HCT116 (cell line): ENCODE measurements at regions not wholly inside any gene's neighbourhood (a gene's known extent, or its start where the extent isn't known, plus 50 kb on each side); places are given as distances from the start of the nearest gene placed in this dataset.

Experiments
- ATAC-seq: fragments of 200-7000 bp; cut with Tn5 transposase; 2 replicates; pipeline ENCODE4 v1.9.1; 2020; ENCODE audit warnings: mild to moderate bottlenecking, moderate library complexity
- BruUV-seq: library from RNA; stranded (reverse); fragments of 400-500 nt; replicated peaks from 2 replicates; lab custom pipeline; 2021; lab: Mats Ljungman, UMichigan
- CTCF ChIA-PET: fragments of 300-600 bp; sonication (Branson Sonifier 250); formaldehyde crosslinking; loops from one replicate; lab custom pipeline; 2021; ENCODE audit warnings: antibody characterized with exemption; lab: Charles Lee
- POLR2A ChIA-PET: fragments of 300-600, 350-600 bp; sonication (Branson Sonifier 250); formaldehyde crosslinking; loops from one replicate; lab custom pipeline; 2021; ENCODE audit warnings: antibody characterized with exemption; lab: Charles Lee
- RAD21 ChIA-PET, 2 experiments: fragments of 300-600 bp; sonication (Branson Sonifier 250); formaldehyde crosslinking; loops; one replicate each; lab custom pipeline; 2023; ENCODE audit warnings: low total read pairs in 2 of 2; ENCODE audit not compliant: uncharacterized antibody in 2 of 2, unreplicated experiment in 2 of 2, low non-redundant PET in 1 of 2; lab: Charles Lee
- DNase-seq: peaks from one replicate; pipeline ENCODE4 v3.0.0-alpha.2; 2010; ENCODE audit warnings: low read depth, low spot score
- H2AFZ ChIP-seq: fragments of 200-600 bp; shearing (Covaris generic), sonication (generic); 2 replicates; pipeline ENCODE4 v1.6.1; 2017; ENCODE audit warnings: low read depth, mixed run types, mixed read lengths, antibody characterized with exemption, low read length; ENCODE audit not compliant: poor library complexity, severe bottlenecking
- H3K27ac ChIP-seq: 2 replicates; pipeline ENCODE4 v1.5.1; 2012; ENCODE audit warnings: low read depth, low read length
- H3K27me3 ChIP-seq: fragments of 200-600 bp; sonication (generic); 2 replicates; pipeline ENCODE4 v1.6.1; 2016; ENCODE audit warnings: mixed run types, low read length, mixed read lengths; ENCODE audit not compliant: insufficient read depth
- H3K36me3 ChIP-seq, 2 experiments: fragments of 200-500 bp in 1 of 2; fragments of 200-600 bp in 1 of 2; sonication (Bioruptor generic) in 1 of 2; sonication (generic) in 1 of 2; 2 replicates each; pipeline versions ENCODE4 v1.5.1 to v1.6.1; 2014 to 2016; ENCODE audit warnings: low read length in 2 of 2, inconsistent platforms in 1 of 2, mixed read lengths in 1 of 2, mixed run types in 1 of 2; ENCODE audit not compliant: insufficient read depth in 2 of 2, control insufficient read depth in 1 of 2
- H3K4me1 ChIP-seq, 2 experiments: fragments of 200-600 bp in 1 of 2; sonication (generic) in 1 of 2; 2 replicates each; pipeline versions ENCODE4 v1.5.1 to v1.6.1; 2012 to 2017; ENCODE audit warnings: low read length in 2 of 2, inconsistent platforms in 1 of 2, mild to moderate bottlenecking in 1 of 2, mixed read lengths in 1 of 2, mixed run types in 1 of 2, moderate library complexity in 1 of 2; ENCODE audit not compliant: insufficient read depth in 2 of 2, control insufficient read depth in 1 of 2
- H3K4me2 ChIP-seq: fragments of 200-600 bp; sonication (generic); 2 replicates; pipeline ENCODE4 v1.6.1; 2017; ENCODE audit warnings: mixed run types, low read length, mixed read lengths
- H3K4me3 ChIP-seq, 2 experiments: fragments of 200-600 bp in 1 of 2; sonication (generic) in 1 of 2; replicated peaks in 1 of 2; 2 replicates each; pipeline ENCODE4 v1.5.1; 2011 to 2016; ENCODE audit warnings: low read length in 2 of 2, control low read depth in 1 of 2, low read depth in 1 of 2, mild to moderate bottlenecking in 1 of 2, mixed read lengths in 1 of 2, mixed run types in 1 of 2
- H3K79me2 ChIP-seq: fragments of 200-600 bp; sonication (generic); 2 replicates; pipeline ENCODE4 v1.6.1; 2017; ENCODE audit warnings: mild to moderate bottlenecking, mixed run types, low read length, moderate library complexity, mixed read lengths; ENCODE audit not compliant: insufficient read depth
- H3K9ac ChIP-seq: fragments of 200-600 bp; sonication (generic); 2 replicates; pipeline ENCODE4 v1.6.1; 2016; ENCODE audit warnings: low read length, mixed read lengths
- H3K9me2 ChIP-seq: fragments of 200-600 bp; sonication (generic), shearing (Covaris generic); 2 replicates; pipeline ENCODE4 v1.6.1; 2017; ENCODE audit warnings: mixed run types, mild to moderate bottlenecking, moderate library complexity; ENCODE audit not compliant: insufficient read depth
- H3K9me3 ChIP-seq, 2 experiments: fragments of 200-500 bp in 1 of 2; fragments of 200-600 bp in 1 of 2; sonication (Bioruptor generic) in 1 of 2; sonication (generic) in 1 of 2; 2 replicates each; pipeline ENCODE4 v1.6.1; 2014 to 2017; ENCODE audit warnings: low read length in 2 of 2, mixed read lengths in 2 of 2, inconsistent platforms in 1 of 2, low read depth in 1 of 2, mild to moderate bottlenecking in 1 of 2, mixed run types in 1 of 2, moderate library complexity in 1 of 2; ENCODE audit not compliant: control insufficient read depth in 1 of 2, insufficient read depth in 1 of 2
- H4K20me1 ChIP-seq: fragments of 200-600 bp; sonication (generic), shearing (Covaris generic); 2 replicates; pipeline ENCODE4 v1.6.1; 2017; ENCODE audit warnings: mixed run types, mild to moderate bottlenecking, moderate library complexity; ENCODE audit not compliant: insufficient read depth
- CBX3 ChIP-seq: IDR thresholded peaks from 2 replicates; pipeline ENCODE4 v1.6.1; 2012; ENCODE audit warnings: low read depth
- CEBPB ChIP-seq: IDR thresholded peaks from 2 replicates; pipeline ENCODE4 v1.6.1; 2012; ENCODE audit warnings: low read depth
- CTCF ChIP-seq, 3 experiments: fragments of 200-600 bp in 1 of 3; sonication (generic) in 1 of 3; IDR thresholded peaks in 2 of 3; conservative IDR thresholded peaks in 1 of 3; 2 replicates each; pipeline ENCODE4 v1.5.1; 2012 to 2017; ENCODE audit warnings: low read depth in 2 of 3, low read length in 2 of 3, antibody characterized with exemption in 1 of 3, borderline replicate concordance in 1 of 3, control low read depth in 1 of 3, mild to moderate bottlenecking in 1 of 3, mixed read lengths in 1 of 3, mixed run types in 1 of 3, moderate library complexity in 1 of 3; ENCODE audit not compliant: insufficient read depth in 1 of 3
- EGR1 ChIP-seq: IDR thresholded peaks from 2 replicates; pipeline ENCODE4 v1.6.1; 2012; ENCODE audit warnings: low read depth
- ELF1 ChIP-seq: IDR thresholded peaks from 2 replicates; pipeline ENCODE4 v1.6.1; 2012; ENCODE audit warnings: low read depth, borderline replicate concordance
- FOSL1 ChIP-seq: IDR thresholded peaks from 2 replicates; pipeline ENCODE4 v1.6.1; 2012; ENCODE audit warnings: low read depth
- JUND ChIP-seq: IDR thresholded peaks from 2 replicates; pipeline ENCODE4 v1.6.1; 2012
- POLR2A ChIP-seq: IDR thresholded peaks from 2 replicates; pipeline ENCODE4 v1.7.0; 2011; ENCODE audit warnings: borderline replicate concordance; ENCODE audit not compliant: insufficient read depth, insufficient read length; ENCODE audit errors: extremely low read depth
- RAD21 ChIP-seq: IDR thresholded peaks from 2 replicates; pipeline ENCODE4 v1.6.1; 2012; ENCODE audit warnings: low read depth, mild to moderate bottlenecking
- SP1 ChIP-seq: IDR thresholded peaks from 2 replicates; pipeline ENCODE4 v1.6.1; 2012; ENCODE audit warnings: low read depth
- SRF ChIP-seq: IDR thresholded peaks from 2 replicates; pipeline ENCODE4 v1.6.1; 2012; ENCODE audit warnings: low read depth
- TCF7L2 ChIP-seq: IDR thresholded peaks from 2 replicates; pipeline ENCODE4 v1.7.0; 2011; ENCODE audit warnings: borderline replicate concordance, inconsistent platforms; ENCODE audit not compliant: insufficient read depth, insufficient read length; ENCODE audit errors: extremely low read depth
- ZBTB33 ChIP-seq: IDR thresholded peaks from 2 replicates; pipeline ENCODE4 v1.6.1; 2011; ENCODE audit warnings: mild to moderate bottlenecking, low read length, moderate library complexity; ENCODE audit not compliant: insufficient replicate concordance; ENCODE audit errors: extremely low read depth
- ZFX ChIP-seq: fragments of 450-650 bp; IDR thresholded peaks from 2 replicates; pipeline ENCODE4 v1.6.1; 2017
- ZNF274 ChIP-seq: fragments of 200-500 bp; sonication (Bioruptor generic); IDR thresholded peaks from 2 replicates; pipeline ENCODE4 v1.6.1; 2014; ENCODE audit warnings: mild to moderate bottlenecking, low read depth, low read length, inconsistent platforms
- intact Hi-C: fragments of 100-400 bp; cut with micrococcal nuclease; formaldehyde crosslinking; loops from 2 replicates; pipeline ENCODE4 v1.10.0; 2022
- TF ChIP-seq, protein P1 (sequence below): IDR thresholded peaks from 2 replicates; pipeline ENCODE4 v1.6.1; 2012

- RAD21 ChIA-PET, result no interaction called here
- POLR2A ChIA-PET, result no interaction called here
- Histone ChIP-seq H3K79me2 (no peaks in the 10 kb centered on the region), H3K36me3 (no peaks in the 10 kb centered on the region), H2AFZ (no peak overlapping the region), H3K4me1 (no peaks in the 10 kb centered on the region), H4K20me1 (no peaks in the 10 kb centered on the region), H3K9me3 (peaks cover 0 to 5% of the 10 kb centered on the region in 2 experiments; a peak in 2 of 4 replicates), H3K4me2 (no peak overlapping the region), H3K9ac (no peak overlapping the region), H3K9me2 (no peaks in the 10 kb centered on the region), H3K27me3 (no peaks in the 10 kb centered on the region), H3K27ac (no peak overlapping the region), H3K4me3 (no peak overlapping the region)
- DNase-seq, result no peak
- CTCF ChIA-PET, result no interaction called here
- ATAC-seq, result no peak
- intact Hi-C loops, result no loop called here
- no peak for TF ChIP-seq ZFX
- TF ChIP-seq ZNF274, result no peak
- no TSS peak for BruUV-seq
Observed at GRCh38 chr5:7078101-7078500, 317.8 kb upstream of the ADCY2 start.

DNA sequence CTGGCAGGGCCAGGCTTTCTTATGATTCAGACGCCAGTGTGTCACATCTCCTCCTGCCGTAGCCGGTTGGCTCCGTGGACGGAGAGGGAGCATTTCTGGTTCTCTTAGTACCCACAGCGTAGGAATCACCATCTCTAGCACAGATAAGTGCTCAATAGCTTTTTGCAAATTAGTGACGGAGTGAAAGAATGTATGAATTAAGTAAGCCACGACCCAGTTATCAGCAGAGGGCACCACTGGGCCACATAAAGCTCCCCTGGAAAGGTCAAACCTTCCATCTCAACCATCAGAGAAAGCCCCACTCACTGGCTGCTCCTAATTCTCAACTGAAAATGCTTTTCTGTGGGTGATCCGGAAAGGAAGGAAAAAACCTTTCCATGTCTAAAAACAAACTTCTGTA, 317.0 kb upstream of the ADCY2 start:
- no peak overlapping the region for H2AFZ ChIP-seq
- no peaks in the 10 kb centered on the region for H3K27me3 ChIP-seq
- no peaks in the 10 kb centered on the region for H3K9me2 ChIP-seq
- H3K4me2 ChIP-seq, result no peak overlapping the region
- no peak overlapping the region for H3K9ac ChIP-seq
- ChIA-PET RAD21 (no interaction called here), CTCF (no interaction called here), POLR2A (no interaction called here)
- H3K27ac ChIP-seq, result no peak overlapping the region
- TF ChIP-seq SRF (no peak), SP1 (no peak), RAD21 (0 out of 2 replicates have a peak, but pooled peaks have one; percentile 12), JUND (no peak), CEBPB (no peak), CBX3 (no peak), ZBTB33 (no peak), ZNF274 (no peak), EGR1 (no peak), FOSL1 (no peak), ELF1 (no peak), POLR2A (no peak), TCF7L2 (no peak), CTCF (IDR thresholded peaks at IDR 0.05 in 2 of 3, conservative IDR thresholded peaks at IDR 0.05 in 1 of 3; ENCODE audit: borderline replicate concordance in 1 of 3, insufficient read depth in 1 of 3, low read depth in 2 of 3, low read length in 2 of 3) (0 out of 6 replicates have a peak, but pooled peaks of 1 of the 3 experiments have one; percentile 11)
- TF ChIP-seq, protein P1, sequence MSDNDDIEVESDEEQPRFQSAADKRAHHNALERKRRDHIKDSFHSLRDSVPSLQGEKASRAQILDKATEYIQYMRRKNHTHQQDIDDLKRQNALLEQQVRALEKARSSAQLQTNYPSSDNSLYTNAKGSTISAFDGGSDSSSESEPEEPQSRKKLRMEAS, result no peak
- H4K20me1 ChIP-seq, result no peaks in the 10 kb centered on the region
- peaks cover 0 to 5% of the 10 kb centered on the region in 2 experiments; a peak in 1 of 4 replicates for H3K9me3 ChIP-seq
- no TSS peak for BruUV-seq
- H3K4me3 ChIP-seq, result no peak overlapping the region
- intact Hi-C loops, result no loop called here
- no peaks in the 10 kb centered on the region for H3K4me1 ChIP-seq
- ATAC-seq, result no peak
- no peak for DNase-seq
- no peaks in the 10 kb centered on the region for H3K79me2 ChIP-seq
- no peaks in the 10 kb centered on the region for H3K36me3 ChIP-seq
